K562 (cell line): ENCODE measurements at regions not wholly inside any gene's neighbourhood (a gene's known extent, or its start where the extent isn't known, plus 50 kb on each side); places are given as distances from the start of the nearest gene placed in this dataset.

Experiments
- ATAC-seq: fragments of 200-7000 bp; cut with Tn5 transposase; 3 replicates; pipeline ENCODE4 v1.9.1; 2020; ENCODE audit warnings: moderate library complexity
- BruUV-seq: library from RNA; stranded (reverse); fragments of 400-500 nt; replicated peaks from 2 replicates; lab custom pipeline; 2021; lab: Mats Ljungman, UMichigan
- CTCF ChIA-PET: fragments of 300-600 bp; formaldehyde crosslinking; extraction: SDS; loops from one replicate; lab custom pipeline; 2021; ENCODE audit warnings: low intra/inter-chr PET ratio; lab: Yijun Ruan, JAX
- POLR2A ChIA-PET: fragments of 300-600, 350-650 bp; sonication (Branson Sonifier 250); formaldehyde crosslinking; extraction: SDS; loops from one replicate; lab custom pipeline; 2021; ENCODE audit warnings: antibody characterized with exemption, inconsistent platforms; lab: Yijun Ruan, JAX
- DNase-seq, 4 experiments: peaks; one replicate each; pipeline versions ENCODE4 v3.0.0 to v3.0.0-alpha.2; 2011 to 2018; ENCODE audit warnings: low spot score in 3 of 4, mixed read lengths in 3 of 4; ENCODE audit errors: extremely low read depth in 1 of 4
- FAIRE-seq: peaks from 2 replicates; lab custom pipeline; 2011; peaks lifted over from hg19 to GRCh38; lab: Jason Lieb, UNC
- H2AFZ ChIP-seq: 2 replicates; pipeline ENCODE4 v1.6.0; 2011; ENCODE audit warnings: low read depth, low read length, control low read depth, inconsistent platforms
- H3K27ac ChIP-seq: fragments of 200-600 bp; 3 replicates; pipeline ENCODE4 v1.8.0; 2011; ENCODE audit warnings: low read depth, mild to moderate bottlenecking, control low read depth, inconsistent platforms, low read length, moderate library complexity, mixed read lengths; ENCODE audit errors: extremely low read depth
- H3K27me3 ChIP-seq, 2 experiments: fragments of 300-600 bp in 1 of 2; 2 replicates in 1 of 2; 3 replicates in 1 of 2; pipeline versions ENCODE4 v1.6.0 to v1.8.0; 2011; ENCODE audit warnings: inconsistent platforms in 2 of 2, low read length in 2 of 2, mild to moderate bottlenecking in 1 of 2, mixed read lengths in 1 of 2, moderate library complexity in 1 of 2; ENCODE audit not compliant: control insufficient read depth in 2 of 2, insufficient read depth in 2 of 2
- H3K36me3 ChIP-seq: fragments of 300-600 bp; 3 replicates; pipeline ENCODE4 v1.8.0; 2011; ENCODE audit warnings: mild to moderate bottlenecking, low read length, inconsistent platforms; ENCODE audit not compliant: control insufficient read depth, insufficient read depth
- H3K4me1 ChIP-seq, 2 experiments: fragments of 200-600 bp in 1 of 2; replicated peaks in 1 of 2; 2 replicates in 1 of 2; 3 replicates in 1 of 2; pipeline versions ENCODE4 v1.5.1 to v1.8.0; 2011; ENCODE audit warnings: inconsistent platforms in 2 of 2, low read length in 2 of 2, mild to moderate bottlenecking in 1 of 2, mixed read lengths in 1 of 2, moderate library complexity in 1 of 2; ENCODE audit not compliant: control insufficient read depth in 2 of 2, insufficient read depth in 2 of 2
- H3K4me2 ChIP-seq: 2 replicates; pipeline ENCODE4 v1.6.1; 2011; ENCODE audit warnings: low read length, control low read depth, inconsistent platforms, mixed read lengths; ENCODE audit not compliant: insufficient read depth
- H3K4me3 ChIP-seq: fragments of 200-600 bp; sonication (generic), shearing (Covaris generic); 2 replicates; pipeline ENCODE4 v1.5.1; 2016; ENCODE audit warnings: control low read depth, inconsistent platforms
- H3K79me2 ChIP-seq: fragments of 200-600 bp; 3 replicates; pipeline ENCODE4 v1.8.0; 2011; ENCODE audit warnings: low read length, inconsistent platforms; ENCODE audit not compliant: control insufficient read depth, insufficient read depth
- H3K9ac ChIP-seq, 2 experiments: 2 replicates each; pipeline versions ENCODE4 v1.6.0 to v1.6.1; 2011; ENCODE audit warnings: low read depth in 2 of 2, low read length in 2 of 2, control low read depth in 1 of 2, inconsistent platforms in 1 of 2, mild to moderate bottlenecking in 1 of 2, mixed read lengths in 1 of 2; ENCODE audit not compliant: insufficient read depth in 1 of 2
- H3K9me1 ChIP-seq: one replicate; pipeline ENCODE4 v1.6.0; 2011; ENCODE audit warnings: inconsistent platforms, mild to moderate bottlenecking, low read length, moderate library complexity; ENCODE audit not compliant: control insufficient read depth, insufficient read depth
- H3K9me3 ChIP-seq: replicated peaks from 2 replicates; pipeline ENCODE4 v1.5.1; 2011; ENCODE audit warnings: low read depth, low read length, inconsistent platforms; ENCODE audit not compliant: control insufficient read depth, insufficient read depth
- H4K20me1 ChIP-seq: replicated peaks from 2 replicates; pipeline ENCODE4 v1.6.1; 2011; ENCODE audit warnings: low read length, inconsistent platforms, mixed read lengths; ENCODE audit not compliant: control insufficient read depth, insufficient read depth
- GTF3C2 ChIP-seq: IDR thresholded peaks from 3 replicates; pipeline ENCODE4 v1.6.1; 2011; ENCODE audit warnings: borderline replicate concordance, mild to moderate bottlenecking, moderate library complexity; ENCODE audit not compliant: insufficient read length; ENCODE audit errors: extremely low read depth
- ZBTB2 ChIP-seq: fragments of 450-650 bp; IDR thresholded peaks from 2 replicates; pipeline ENCODE4 v1.6.1; 2016; ENCODE audit warnings: antibody characterized with exemption
- ZNF175 ChIP-seq: fragments of 200-800 bp; sonication (Bioruptor generic); IDR thresholded peaks from 2 replicates; pipeline ENCODE4 v1.6.1; 2016; ENCODE audit warnings: low read depth, mild to moderate bottlenecking, missing genetic modification characterization, missing compliant biosample characterization
- WGBS: fragments of 100-300 bp; shearing (Covaris generic); methylation state at CpG from one replicate; pipeline ENCODE4 v1.1.6; 2016; ENCODE audit warnings: low coverage, mixed read lengths; ENCODE audit not compliant: insufficient coverage; ENCODE audit errors: missing lambda C conversion rate; 5-methylcytosine and 5-hydroxymethylcytosine counted together
- in situ Hi-C: fragments of 300-500 bp; cut with MboI; formaldehyde crosslinking; loops from 4 replicates; pipeline ENCODE4 v1.15.0; 2018; ENCODE audit warnings: inconsistent platforms, mixed read lengths
- intact Hi-C: fragments of 100-400 bp; cut with micrococcal nuclease; formaldehyde crosslinking; loops from 2 replicates; pipeline ENCODE4 v1.14.2; 2022
- TF ChIP-seq, protein P1 (sequence below): sonication (generic); formaldehyde crosslinking; IDR thresholded peaks from 2 replicates; pipeline ENCODE4 v1.8.1; 2023; ENCODE audit warnings: mild to moderate bottlenecking, missing genetic modification reagents

DNA sequence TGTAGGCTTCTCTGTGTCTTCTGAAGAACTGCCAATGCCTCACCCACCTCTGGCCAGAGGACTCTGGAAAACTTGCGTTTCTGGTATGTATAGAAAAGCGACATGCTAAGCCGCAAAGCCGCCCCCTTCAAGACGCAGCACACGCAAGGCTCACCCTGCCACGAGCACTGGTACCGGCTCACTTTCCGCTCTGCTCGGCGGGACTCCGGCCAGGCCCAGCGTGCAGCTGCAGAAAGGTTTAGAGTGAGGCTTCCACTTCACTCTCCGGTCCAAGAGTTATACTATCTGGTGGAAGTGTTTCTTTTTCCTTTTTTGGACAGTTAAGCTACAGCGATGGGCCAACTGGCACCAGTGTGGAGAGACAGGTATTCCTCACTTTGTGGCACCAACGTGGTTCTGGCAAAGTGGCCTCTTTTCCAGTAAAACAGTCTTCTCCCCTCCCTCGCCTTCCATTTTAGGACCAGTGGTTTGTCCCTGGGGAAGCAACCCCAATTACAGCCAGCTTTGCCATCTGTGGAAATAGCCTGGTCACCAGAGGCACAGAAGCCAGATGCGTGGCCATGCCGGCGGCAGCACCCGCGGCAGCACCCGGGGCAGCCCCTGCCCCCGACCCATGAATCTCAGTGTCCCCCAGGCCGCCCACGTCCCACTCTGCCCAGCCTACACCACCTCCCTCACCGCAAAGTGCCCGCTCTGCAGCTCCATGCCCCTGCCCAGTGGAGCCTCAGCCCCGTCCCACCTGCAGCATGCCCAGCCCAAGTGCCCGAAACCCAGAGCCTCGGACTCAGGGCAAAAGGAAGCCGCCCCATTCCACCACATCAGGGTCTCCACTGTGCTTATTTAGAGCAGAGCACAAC lies 91.6 kb upstream of the CTDP1 start (continued):
- no peak for TF ChIP-seq ZNF175
- no peak for TF ChIP-seq GTF3C2

DNA sequence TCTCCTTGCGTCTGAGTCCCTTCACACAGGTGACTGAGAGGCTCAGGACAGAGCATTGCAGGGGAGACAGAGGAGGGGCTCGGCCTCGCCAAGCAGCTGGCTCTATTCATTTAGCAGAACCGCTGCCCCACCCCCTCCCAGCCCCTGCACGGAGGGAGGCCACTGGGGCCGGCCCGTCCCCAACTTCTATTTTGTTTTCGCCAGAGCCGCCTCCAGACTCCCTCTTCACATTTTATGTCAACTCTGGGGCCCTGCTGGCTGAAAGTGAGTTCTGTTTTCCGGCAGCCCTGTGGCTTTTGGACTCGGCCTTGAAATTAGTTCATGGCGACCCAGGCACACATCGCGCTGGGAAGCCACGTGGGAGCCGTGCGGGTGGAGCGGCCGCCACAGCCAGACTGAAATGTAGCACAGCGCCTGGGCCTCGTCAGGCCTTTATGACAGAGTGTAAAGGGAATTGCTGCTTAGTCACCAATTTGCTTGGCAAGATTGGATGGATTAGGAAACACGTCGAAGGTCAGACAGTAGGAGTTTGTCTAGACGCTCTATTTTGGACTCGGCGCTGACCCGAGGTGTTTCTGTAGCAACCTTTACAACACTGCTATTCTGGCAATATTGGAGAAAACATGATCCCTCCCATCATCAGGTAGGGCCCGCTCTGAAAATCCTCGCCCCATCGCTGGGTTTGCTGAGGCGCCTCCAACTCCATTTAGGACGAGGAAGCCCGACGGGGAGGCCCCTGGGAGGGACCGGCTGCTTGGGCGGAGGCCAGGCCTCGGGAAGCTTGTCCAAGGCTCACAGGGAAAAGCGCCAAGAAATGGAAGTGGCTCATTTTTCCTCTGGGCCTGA lies 90.7 kb upstream of the CTDP1 start:
- in situ Hi-C loops = no loop called here
- Histone ChIP-seq H3K27ac (no peak overlapping the region), H3K9ac (no peak overlapping the region), H3K36me3 (no peaks in the 10 kb centered on the region), H3K4me2 (no peak overlapping the region), H2AFZ (no peak overlapping the region), H3K27me3 (peaks cover 0 to 6% of the 10 kb centered on the region in 2 experiments; a peak in 1 of 5 replicates), H4K20me1 (no peaks in the 10 kb centered on the region), H3K9me3 (no peaks in the 10 kb centered on the region; the same call in 1 of the 2 replicates), H3K79me2 (no peaks in the 10 kb centered on the region), H3K9me1 (no peaks in the 10 kb centered on the region), H3K4me3 (no peak overlapping the region), H3K4me1 (peaks cover 0 to 35% of the 10 kb centered on the region in 2 experiments; a peak in 3 of 5 replicates)
- DNase-seq (no peak), FAIRE-seq (no peak)
- BruUV-seq = no TSS peak
- 33% methylated on average over 25 of the region's 38 CpGs for WGBS
- CTCF ChIA-PET = no interaction called here
- intact Hi-C loops = no loop called here
- TF ChIP-seq, protein P1, sequence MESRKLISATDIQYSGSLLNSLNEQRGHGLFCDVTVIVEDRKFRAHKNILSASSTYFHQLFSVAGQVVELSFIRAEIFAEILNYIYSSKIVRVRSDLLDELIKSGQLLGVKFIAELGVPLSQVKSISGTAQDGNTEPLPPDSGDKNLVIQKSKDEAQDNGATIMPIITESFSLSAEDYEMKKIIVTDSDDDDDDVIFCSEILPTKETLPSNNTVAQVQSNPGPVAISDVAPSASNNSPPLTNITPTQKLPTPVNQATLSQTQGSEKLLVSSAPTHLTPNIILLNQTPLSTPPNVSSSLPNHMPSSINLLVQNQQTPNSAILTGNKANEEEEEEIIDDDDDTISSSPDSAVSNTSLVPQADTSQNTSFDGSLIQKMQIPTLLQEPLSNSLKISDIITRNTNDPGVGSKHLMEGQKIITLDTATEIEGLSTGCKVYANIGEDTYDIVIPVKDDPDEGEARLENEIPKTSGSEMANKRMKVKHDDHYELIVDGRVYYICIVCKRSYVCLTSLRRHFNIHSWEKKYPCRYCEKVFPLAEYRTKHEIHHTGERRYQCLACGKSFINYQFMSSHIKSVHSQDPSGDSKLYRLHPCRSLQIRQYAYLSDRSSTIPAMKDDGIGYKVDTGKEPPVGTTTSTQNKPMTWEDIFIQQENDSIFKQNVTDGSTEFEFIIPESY (CRISPR knock-in tag) = peak; percentile 81
- no peak for TF ChIP-seq ZBTB2
- TF ChIP-seq, all 486 proteins: peak for 1
- ATAC-seq = no peak
- POLR2A ChIA-PET = no interaction called here
